GM21367 (cell line): ENCODE measurements at regions not wholly inside any gene's neighbourhood (a gene's known extent, or its start where the extent isn't known, plus 50 kb on each side); places are given as distances from the start of the nearest gene placed in this dataset.

Source experiments
- ATAC-seq: cut with Tn5 transposase; IDR thresholded peaks from one replicate; pipeline ENCODE4 v1.9.1; 2021; ENCODE audit not compliant: unreplicated experiment

GRCh38 chr14:100436745-100437406 is 113.7 kb downstream of the SLC25A47 start:
- ATAC-seq = no peak

GRCh38 chr14:100438271-100438670 is 115.1 kb downstream of the SLC25A47 start:
- ATAC-seq = no peak

- ATAC-seq = no peak
Measured at GRCh38 chr14:100438678-100439592, 115.8 kb downstream of the SLC25A47 start.

GRCh38 chr14:100439781-100440180 is 116.6 kb downstream of the SLC25A47 start:
- ATAC-seq = no peak

- ATAC-seq = no peak
Measured at GRCh38 chr14:100440207-100440631, 117.1 kb downstream of the SLC25A47 start.

GRCh38 chr14:100440758-100441203 is 117.6 kb downstream of the SLC25A47 start:
- ATAC-seq = no peak

GRCh38 chr14:100441271-100441947 is 118.3 kb downstream of the SLC25A47 start:
- no peak for ATAC-seq

- no peak for ATAC-seq
Measured at GRCh38 chr14:100442036-100442435, 118.9 kb downstream of the SLC25A47 start.

- ATAC-seq = no peak
Measured at GRCh38 chr14:100442498-100443490, 119.7 kb downstream of the SLC25A47 start.

GRCh38 chr14:100443603-100444002 is 120.5 kb downstream of the SLC25A47 start:
- no peak for ATAC-seq

GRCh38 chr14:100445436-100446088 is 122.4 kb downstream of the SLC25A47 start:
- no peak for ATAC-seq

- ATAC-seq = no peak
Measured at GRCh38 chr14:100446572-100446971, 123.4 kb downstream of the SLC25A47 start.

- ATAC-seq = no peak
Measured at GRCh38 chr14:100448376-100448775, 125.2 kb downstream of the SLC25A47 start.

- no peak for ATAC-seq
Measured at GRCh38 chr14:100449225-100449987, 126.3 kb downstream of the SLC25A47 start.

GRCh38 chr14:100450049-100450448 is 126.9 kb downstream of the SLC25A47 start:
- no peak for ATAC-seq

- ATAC-seq = no peak
Measured at GRCh38 chr14:100450736-100451135, 127.6 kb downstream of the SLC25A47 start.

- ATAC-seq = no peak
Measured at GRCh38 chr14:100451264-100451663, 128.1 kb downstream of the SLC25A47 start.

GRCh38 chr14:100453930-100454329 is 130.8 kb downstream of the SLC25A47 start:
- ATAC-seq = no peak

GRCh38 chr14:100454437-100454836 is 131.3 kb downstream of the SLC25A47 start:
- no peak for ATAC-seq
